GM18517 (cell line): ENCODE measurements at regions not wholly inside any gene's neighbourhood (a gene's known extent, or its start where the extent isn't known, plus 50 kb on each side); places are given as distances from the start of the nearest gene placed in this dataset.

Experiments
- ATAC-seq: cut with Tn5 transposase; IDR thresholded peaks from one replicate; pipeline ENCODE4 v1.9.1; 2021; ENCODE audit warnings: mild to moderate bottlenecking, moderate library complexity; ENCODE audit not compliant: unreplicated experiment

- no peak for ATAC-seq
These were observed 159.5 kb upstream of the FAT4 start for GRCh38 chr4:125155251-125155650.

DNA sequence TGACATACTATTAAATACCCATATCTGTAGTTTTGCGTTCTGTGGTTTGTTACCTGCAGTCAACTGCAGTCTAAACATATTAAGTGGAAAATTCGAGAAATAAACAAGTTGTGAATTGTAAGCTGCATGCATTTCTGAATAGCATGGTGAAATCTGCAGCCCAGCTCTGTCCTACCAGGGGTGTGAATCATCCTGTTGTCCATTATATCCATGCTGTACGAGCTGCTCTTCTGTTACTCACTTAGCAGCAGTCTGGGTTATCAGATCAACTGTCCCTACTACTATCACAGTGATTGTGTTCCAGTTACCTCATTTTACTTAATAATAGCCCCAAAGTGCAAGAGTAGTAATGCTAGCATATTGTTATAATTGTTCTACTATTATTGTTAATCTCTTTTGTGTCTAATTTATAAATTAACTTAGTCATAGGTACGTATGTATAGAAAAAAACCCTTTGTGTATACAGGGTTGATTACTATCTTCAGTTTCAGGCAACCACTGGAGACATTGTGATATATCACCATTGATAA lies 173.7 kb upstream of the FAT4 start:
- no peak for ATAC-seq

GRCh38 chr4:125135652-125136051 lies 179.1 kb upstream of the FAT4 start:
- no peak for ATAC-seq

DNA sequence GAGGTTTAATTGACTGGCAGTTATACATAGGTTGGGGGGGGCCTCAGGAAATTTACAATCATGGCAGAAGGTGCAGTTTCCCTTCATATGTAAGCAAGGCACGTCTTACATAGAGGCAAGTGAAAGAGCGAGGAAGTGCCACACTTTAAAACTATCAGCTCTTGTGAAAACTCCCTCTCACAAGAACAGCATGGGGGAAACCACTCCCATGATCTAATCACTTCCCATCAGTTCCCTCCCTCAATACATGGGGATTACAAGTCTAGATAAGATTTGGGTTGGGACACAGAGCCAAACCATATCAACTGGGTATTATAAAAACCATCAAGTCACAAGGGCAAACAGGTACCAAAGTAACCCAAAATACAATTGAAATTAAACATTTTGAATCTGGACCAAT lies 182.0 kb upstream of the FAT4 start:
- ATAC-seq, result no peak

- no peak for ATAC-seq
These were observed 182.7 kb upstream of the FAT4 start for GRCh38 chr4:125131891-125132680.

DNA sequence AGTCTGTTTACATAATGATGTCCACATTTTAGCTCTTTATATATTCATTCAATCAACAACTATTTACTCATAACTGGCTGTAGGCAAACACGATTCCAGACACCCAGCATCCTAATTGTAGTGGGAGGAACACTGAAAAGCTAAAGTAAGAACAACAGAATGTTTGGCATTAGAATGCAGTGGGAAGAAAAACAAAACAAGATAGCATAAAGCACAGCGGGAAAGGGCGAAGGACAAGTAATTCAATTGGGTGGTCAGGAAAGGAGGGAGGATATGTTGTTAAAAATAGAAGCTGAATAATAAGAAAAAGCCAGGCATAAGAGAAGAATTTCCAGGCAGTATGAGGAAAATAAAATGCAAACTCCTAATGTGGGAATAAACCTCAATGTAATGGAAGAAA lies 189.5 kb upstream of the FAT4 start:
- no peak for ATAC-seq

GRCh38 chr4:125123570-125124109 lies 191.1 kb upstream of the FAT4 start:
- no peak for ATAC-seq

- no peak for ATAC-seq
These were observed 193.2 kb upstream of the FAT4 start for GRCh38 chr4:125121581-125121980.

- ATAC-seq, result no peak
These were observed 198.3 kb upstream of the FAT4 start for GRCh38 chr4:125116431-125116830.

DNA sequence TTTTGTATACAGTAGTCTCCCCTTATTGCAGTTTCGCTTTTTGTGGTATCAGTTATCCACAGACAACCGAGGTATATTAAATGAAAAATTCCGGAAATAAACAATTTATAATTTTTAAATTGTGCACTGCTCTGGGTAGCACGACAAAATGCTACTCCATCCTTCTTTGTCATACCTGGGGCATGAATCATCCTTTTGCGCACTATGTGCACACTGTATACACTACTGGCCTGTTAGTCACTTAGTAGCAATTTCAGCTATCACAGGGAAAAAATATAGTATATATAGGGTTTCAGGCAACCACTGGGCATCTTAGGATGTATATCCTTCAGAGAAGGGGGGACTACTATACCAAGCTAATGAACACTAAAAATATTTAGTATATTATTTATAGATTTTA lies 198.8 kb upstream of the FAT4 start:
- no peak for ATAC-seq

DNA sequence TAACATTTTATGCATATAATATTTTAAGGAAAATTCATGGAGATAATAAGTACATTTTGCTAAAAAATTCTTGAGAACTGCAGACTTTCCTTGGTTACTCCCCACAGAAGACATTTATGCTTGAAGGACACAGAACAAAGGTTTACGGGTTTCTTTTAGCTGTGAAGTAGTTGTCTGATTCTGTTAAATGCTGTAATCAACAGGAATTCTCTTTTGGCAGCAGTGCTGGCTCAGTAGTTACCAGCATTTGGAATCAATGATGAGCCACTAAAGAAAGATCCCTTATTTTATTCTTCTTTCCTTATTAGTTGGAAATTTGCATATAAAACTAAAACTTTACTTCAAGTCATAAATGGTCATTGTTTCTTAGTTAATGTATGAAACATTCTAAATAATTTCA lies 199.3 kb upstream of the FAT4 start:
- ATAC-seq, result no peak

DNA sequence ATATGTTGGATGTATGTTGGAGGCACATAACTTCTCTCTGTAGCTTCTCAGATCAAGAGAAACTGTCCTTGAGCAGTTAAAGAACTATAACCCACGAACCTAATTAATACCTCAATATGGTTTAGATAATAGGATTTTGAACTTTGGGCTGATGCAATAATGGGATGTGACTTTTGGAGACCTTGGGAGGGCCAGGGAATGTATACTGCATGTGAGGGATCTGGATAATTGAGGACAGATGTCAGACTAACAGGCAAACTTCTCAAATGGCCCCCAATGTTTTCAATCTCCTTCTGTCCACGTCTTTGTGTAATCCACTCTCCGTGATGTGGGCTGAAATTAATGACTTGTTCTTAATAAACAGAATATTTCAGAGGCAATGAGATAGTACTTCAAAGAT lies 202.2 kb upstream of the FAT4 start:
- ATAC-seq, result no peak

GRCh38 chr4:125111323-125111722 lies 203.4 kb upstream of the FAT4 start:
- ATAC-seq, result no peak

- ATAC-seq, result no peak
These were observed 209.2 kb upstream of the FAT4 start for GRCh38 chr4:125105561-125105960.

- ATAC-seq, result no peak
These were observed 210.1 kb upstream of the FAT4 start for GRCh38 chr4:125104616-125105015.

GRCh38 chr4:125101719-125102118 lies 213.0 kb upstream of the FAT4 start:
- ATAC-seq, result no peak

DNA sequence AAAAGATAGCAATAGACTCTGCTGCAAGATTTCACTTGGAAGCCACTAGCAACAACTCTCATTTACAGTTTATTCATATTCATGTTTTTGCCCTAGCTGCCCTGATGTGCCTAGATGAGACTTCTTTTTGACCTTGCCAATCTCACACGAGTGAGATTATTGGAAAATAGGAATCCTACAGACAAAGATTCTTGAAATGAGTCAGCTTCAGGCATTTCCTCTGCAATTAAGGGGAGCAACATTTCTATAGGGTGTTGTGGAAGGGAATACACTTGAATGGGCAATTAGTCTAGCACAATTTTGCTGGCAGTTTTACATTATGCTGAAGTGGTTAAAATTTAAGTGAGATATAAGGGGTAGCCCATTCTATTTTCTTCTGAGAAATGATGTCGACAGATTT lies 217.0 kb upstream of the FAT4 start:
- ATAC-seq, result no peak

- ATAC-seq, result no peak
These were observed 218.1 kb upstream of the FAT4 start for GRCh38 chr4:125096662-125097061.

GRCh38 chr4:125091541-125091940 lies 223.2 kb upstream of the FAT4 start:
- ATAC-seq, result no peak

GRCh38 chr4:125091101-125091500 lies 223.7 kb upstream of the FAT4 start:
- no peak for ATAC-seq

- no peak for ATAC-seq
These were observed 230.1 kb upstream of the FAT4 start for GRCh38 chr4:125084608-125085007.

DNA sequence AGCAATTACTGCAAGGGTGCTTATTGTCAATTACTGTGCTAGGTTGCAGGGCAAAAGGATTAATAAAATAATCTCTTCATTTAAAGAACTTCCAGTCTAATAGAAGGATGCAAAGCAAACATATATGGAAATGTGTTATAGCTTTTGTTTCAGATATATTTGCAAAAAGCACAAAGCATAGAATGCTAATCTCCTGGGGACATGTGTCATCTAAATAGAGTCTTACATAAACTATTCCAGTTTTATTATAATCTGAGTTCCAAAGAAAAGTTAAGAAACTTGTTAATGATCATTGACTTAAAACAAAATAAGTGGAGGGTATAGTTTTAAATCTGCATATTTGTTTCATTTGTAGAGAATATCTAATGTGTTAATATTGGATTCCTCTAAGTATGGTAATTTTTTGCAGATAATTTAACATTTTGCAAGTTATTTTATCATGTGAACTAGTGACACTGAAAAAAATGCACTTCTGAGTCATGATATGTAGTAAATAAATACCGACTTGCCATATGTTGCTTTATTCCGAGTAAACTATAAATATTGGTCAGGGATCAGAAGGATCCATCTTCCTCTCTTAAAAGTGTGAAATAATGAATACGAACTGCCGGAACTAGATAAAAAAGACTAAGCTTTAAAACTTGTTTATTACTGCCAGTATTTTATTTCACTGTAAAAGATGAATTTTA lies 231.9 kb upstream of the FAT4 start:
- ATAC-seq, result no peak
